K562 (cell line): ENCODE measurements at regions not wholly inside any gene's neighbourhood (a gene's known extent, or its start where the extent isn't known, plus 50 kb on each side); places are given as distances from the start of the nearest gene placed in this dataset.

Experiments used
- ATF3 ChIP-seq, 2 experiments: fragments of 450-650 bp in 1 of 2; sonication (generic) in 1 of 2; formaldehyde crosslinking in 1 of 2; IDR thresholded peaks in 1 of 2; conservative IDR thresholded peaks in 1 of 2; 2 replicates each; pipeline versions ENCODE4 v1.6.1 to v1.8.1; 2016 to 2023; ENCODE audit warnings: mild to moderate bottlenecking in 2 of 2, moderate library complexity in 2 of 2, inconsistent platforms in 1 of 2, missing genetic modification reagents in 1 of 2
- CBX5 ChIP-seq: IDR thresholded peaks from 2 replicates; pipeline ENCODE4 v1.6.1; 2014; ENCODE audit warnings: low read depth, borderline replicate concordance
- CHCHD3 ChIP-seq: fragments of 250-450 bp; sonication (Bioruptor Pico); IDR thresholded peaks from 2 replicates; pipeline ENCODE4 v2.1.2; 2022; ENCODE audit warnings: mild to moderate bottlenecking
- CTCF ChIP-seq, 3 experiments: IDR thresholded peaks in 2 of 3; conservative IDR thresholded peaks in 1 of 3; 2 replicates each; pipeline ENCODE4 v1.5.1; 2011 to 2012; ENCODE audit warnings: low read length in 3 of 3, mild to moderate bottlenecking in 3 of 3, control low read depth in 2 of 3, improper control_type of control experiment in 1 of 3, inconsistent platforms in 1 of 3, low read depth in 1 of 3, mixed read lengths in 1 of 3, moderate library complexity in 1 of 3; ENCODE audit not compliant: insufficient read depth in 2 of 3
- ILF3 ChIP-seq: fragments of 450-650 bp; IDR thresholded peaks from 2 replicates; pipeline ENCODE4 v1.6.1; 2018; ENCODE audit warnings: antibody characterized with exemption, mild to moderate bottlenecking, moderate library complexity, borderline replicate concordance
- KDM1A ChIP-seq, 2 experiments: fragments of 450-650 bp; IDR thresholded peaks; 2 replicates each; pipeline ENCODE4 v1.6.1; 2016; ENCODE audit warnings: mild to moderate bottlenecking in 2 of 2
- PKNOX1 ChIP-seq: fragments of 450-650 bp; IDR thresholded peaks from 2 replicates; pipeline ENCODE4 v1.6.1; 2016
- SRF ChIP-seq, 2 experiments: fragments of 250-450, 450-650 bp in 1 of 2; sonication (Bioruptor Pico) in 1 of 2; sonication (generic) in 1 of 2; formaldehyde crosslinking; IDR thresholded peaks; 2 replicates each; pipeline versions ENCODE4 v1.5.0 to v1.5.1; 2020 to 2022; ENCODE audit warnings: mild to moderate bottlenecking in 1 of 2, missing genetic modification reagents in 1 of 2
- TSC22D4 ChIP-seq: fragments of 450-650 bp; IDR thresholded peaks from 2 replicates; pipeline ENCODE4 v1.6.1; 2016; ENCODE audit warnings: missing genetic modification characterization, missing biosample characterization, control low read depth
- USF1 ChIP-seq: sonication (generic); formaldehyde crosslinking; IDR thresholded peaks from 2 replicates; pipeline ENCODE4 v1.9.0; 2022; ENCODE audit warnings: mild to moderate bottlenecking, missing genetic modification reagents
- ZNF121 ChIP-seq: sonication (generic); formaldehyde crosslinking; conservative IDR thresholded peaks from 2 replicates; pipeline ENCODE4 v1.8.0; 2022; ENCODE audit warnings: missing genetic modification reagents
- TF ChIP-seq, protein P1 (sequence below): fragments of 450-650 bp; IDR thresholded peaks from 2 replicates; pipeline ENCODE4 v1.6.1; 2018; ENCODE audit not compliant: partially characterized antibody

DNA sequence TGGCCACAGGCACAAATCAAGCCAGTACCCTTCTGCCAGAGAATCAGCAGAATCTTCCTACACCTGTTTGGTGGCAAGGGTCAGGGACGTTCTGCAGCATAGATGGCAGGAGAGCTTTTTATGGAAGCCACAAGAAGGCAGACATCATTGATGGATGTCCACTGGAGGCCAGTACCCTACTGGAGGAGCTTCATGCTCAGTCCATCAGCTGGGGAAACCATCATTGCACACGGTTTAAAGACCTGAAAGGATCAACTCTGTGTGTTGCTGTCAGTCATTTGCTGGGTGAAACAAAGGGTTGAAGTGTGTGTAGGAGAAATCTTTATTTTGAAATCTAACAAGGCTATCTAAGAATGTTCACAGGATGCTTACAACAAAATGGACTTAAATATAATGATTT, 158.9 kb upstream of the SASH1 start:
- TF ChIP-seq PKNOX1 = no peak
- TF ChIP-seq ZNF121 (CRISPR knock-in tag) = no peak
- TF ChIP-seq USF1 (CRISPR knock-in tag) = no peak
- no peak for TF ChIP-seq CTCF (IDR thresholded peaks at IDR 0.05 in 2 of 3, conservative IDR thresholded peaks at IDR 0.05 in 1 of 3; ENCODE audit: insufficient read depth in 2 of 3, low read depth in 1 of 3, low read length in 3 of 3)
- TF ChIP-seq CBX5 = no peak
- TF ChIP-seq KDM1A (IDR thresholded peaks at IDR 0.05) = no peak
- no peak for TF ChIP-seq ATF3 (IDR thresholded peaks at IDR 0.05)
- no peak for TF ChIP-seq ATF3 (CRISPR knock-in tag; conservative IDR thresholded peaks at IDR 0.05)
- no peak for TF ChIP-seq TSC22D4 (tag)
- TF ChIP-seq SRF (CRISPR knock-in tag; IDR thresholded peaks at IDR 0.05) = no peak
- TF ChIP-seq, protein P1, sequence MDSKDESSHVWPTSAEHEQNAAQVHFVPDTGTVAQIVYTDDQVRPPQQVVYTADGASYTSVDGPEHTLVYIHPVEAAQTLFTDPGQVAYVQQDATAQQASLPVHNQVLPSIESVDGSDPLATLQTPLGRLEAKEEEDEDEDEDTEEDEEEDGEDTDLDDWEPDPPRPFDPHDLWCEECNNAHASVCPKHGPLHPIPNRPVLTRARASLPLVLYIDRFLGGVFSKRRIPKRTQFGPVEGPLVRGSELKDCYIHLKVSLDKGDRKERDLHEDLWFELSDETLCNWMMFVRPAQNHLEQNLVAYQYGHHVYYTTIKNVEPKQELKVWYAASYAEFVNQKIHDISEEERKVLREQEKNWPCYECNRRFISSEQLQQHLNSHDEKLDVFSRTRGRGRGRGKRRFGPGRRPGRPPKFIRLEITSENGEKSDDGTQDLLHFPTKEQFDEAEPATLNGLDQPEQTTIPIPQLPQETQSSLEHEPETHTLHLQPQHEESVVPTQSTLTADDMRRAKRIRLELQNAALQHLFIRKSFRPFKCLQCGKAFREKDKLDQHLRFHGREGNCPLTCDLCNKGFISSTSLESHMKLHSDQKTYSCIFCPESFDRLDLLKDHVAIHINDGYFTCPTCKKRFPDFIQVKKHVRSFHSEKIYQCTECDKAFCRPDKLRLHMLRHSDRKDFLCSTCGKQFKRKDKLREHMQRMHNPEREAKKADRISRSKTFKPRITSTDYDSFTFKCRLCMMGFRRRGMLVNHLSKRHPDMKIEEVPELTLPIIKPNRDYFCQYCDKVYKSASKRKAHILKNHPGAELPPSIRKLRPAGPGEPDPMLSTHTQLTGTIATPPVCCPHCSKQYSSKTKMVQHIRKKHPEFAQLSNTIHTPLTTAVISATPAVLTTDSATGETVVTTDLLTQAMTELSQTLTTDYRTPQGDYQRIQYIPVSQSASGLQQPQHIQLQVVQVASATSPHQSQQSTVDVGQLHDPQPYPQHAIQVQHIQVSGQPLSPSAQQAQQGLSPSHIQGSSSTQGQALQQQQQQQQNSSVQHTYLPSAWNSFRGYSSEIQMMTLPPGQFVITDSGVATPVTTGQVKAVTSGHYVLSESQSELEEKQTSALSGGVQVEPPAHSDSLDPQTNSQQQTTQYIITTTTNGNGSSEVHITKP = no peak
- no peak for TF ChIP-seq CHCHD3 (CRISPR knock-in tag)
- TF ChIP-seq ILF3 = no peak
